H7 (cell line): ENCODE measurements at regions not wholly inside any gene's neighbourhood (a gene's known extent, or its start where the extent isn't known, plus 50 kb on each side); places are given as distances from the start of the nearest gene placed in this dataset.

ENCODE experiments used
- DNase-seq: peaks from one replicate; pipeline ENCODE4 v3.0.0; 2012
- H3K27me3 ChIP-seq: 2 replicates; pipeline ENCODE4 v1.6.0; 2011; ENCODE audit warnings: mild to moderate bottlenecking, low read length; ENCODE audit not compliant: control insufficient read depth, insufficient read depth
- H3K36me3 ChIP-seq: replicated peaks from 2 replicates; pipeline ENCODE4 v1.5.1; 2011; ENCODE audit warnings: low read length; ENCODE audit not compliant: control insufficient read depth, insufficient read depth
- H3K4me3 ChIP-seq: 2 replicates; pipeline ENCODE4 v1.5.1; 2011; ENCODE audit warnings: low read depth, mild to moderate bottlenecking, control low read depth, low read length, moderate library complexity; ENCODE audit not compliant: insufficient read depth

DNA sequence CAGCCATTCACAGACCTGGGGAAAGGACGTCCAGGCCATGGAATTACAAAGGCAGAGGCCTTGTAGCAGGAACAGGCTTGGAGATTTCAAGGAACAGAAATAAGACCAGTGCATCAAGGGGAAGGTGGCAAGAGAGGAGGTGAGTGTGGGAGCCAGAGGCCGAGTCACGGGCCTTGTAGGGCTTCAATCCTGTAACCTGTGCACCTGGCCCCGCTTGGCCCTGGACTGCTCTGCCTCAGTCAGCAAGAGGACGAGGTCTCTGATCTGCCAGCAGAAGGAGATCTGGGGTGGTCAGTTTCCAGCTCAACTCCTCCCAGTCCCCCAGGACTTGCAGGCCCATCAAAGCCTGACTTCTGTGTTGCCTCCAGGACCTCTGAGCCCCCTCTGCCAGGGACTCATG lies 200.8 kb downstream of the VRK1 start:
- no peaks in the 10 kb centered on the region for H3K36me3 ChIP-seq
- no peak overlapping the region for H3K4me3 ChIP-seq
- H3K27me3 ChIP-seq: no peaks in the 10 kb centered on the region
- DNase-seq: no peak

DNA sequence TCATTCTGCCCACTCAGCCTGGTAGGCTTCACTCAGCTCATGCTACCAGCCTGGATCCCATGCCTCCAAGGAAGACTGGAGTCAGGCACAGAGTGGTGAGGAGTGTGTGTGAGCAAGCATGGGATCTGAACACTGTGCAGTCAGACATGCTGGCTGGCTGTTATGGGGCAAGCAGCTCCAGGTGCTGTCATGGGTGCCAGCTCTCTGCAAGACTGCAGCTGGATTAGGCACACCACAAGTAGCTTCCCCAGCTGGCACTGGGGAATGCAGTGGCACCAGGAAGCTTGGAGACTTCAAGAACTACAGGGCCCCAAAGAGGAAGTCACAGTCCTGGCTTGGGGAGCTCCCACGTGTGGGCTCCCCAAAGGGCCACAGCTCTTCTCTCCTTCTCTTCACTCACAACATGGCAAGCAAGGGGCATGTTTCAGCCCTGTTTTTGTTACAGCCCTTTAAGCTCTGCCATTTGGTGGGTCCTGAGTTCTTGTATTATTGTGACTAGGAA lies 202.5 kb downstream of the VRK1 start:
- no peak for DNase-seq
- no peaks in the 10 kb centered on the region for H3K27me3 ChIP-seq
- H3K4me3 ChIP-seq: no peak overlapping the region
- H3K36me3 ChIP-seq: no peaks in the 10 kb centered on the region

DNA sequence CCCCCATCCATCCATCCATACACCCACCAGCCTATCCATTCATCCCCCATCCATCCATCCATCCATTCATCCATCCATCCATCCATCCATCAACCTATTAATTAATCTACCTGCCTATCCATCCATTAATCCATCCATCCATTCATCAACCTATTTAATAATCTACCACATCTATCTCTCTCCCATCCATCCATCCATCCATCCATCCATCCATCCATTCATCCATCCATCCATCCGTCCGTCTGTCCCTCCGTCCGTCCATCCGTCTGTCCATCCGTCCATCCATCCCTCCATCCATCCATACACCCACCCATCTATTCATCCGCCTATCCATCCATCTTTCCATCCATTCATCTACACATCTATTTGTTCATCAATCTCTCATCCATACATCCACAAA lies 205.3 kb downstream of the VRK1 start:
- no peaks in the 10 kb centered on the region for H3K36me3 ChIP-seq
- DNase-seq: no peak
- no peaks in the 10 kb centered on the region for H3K27me3 ChIP-seq

DNA sequence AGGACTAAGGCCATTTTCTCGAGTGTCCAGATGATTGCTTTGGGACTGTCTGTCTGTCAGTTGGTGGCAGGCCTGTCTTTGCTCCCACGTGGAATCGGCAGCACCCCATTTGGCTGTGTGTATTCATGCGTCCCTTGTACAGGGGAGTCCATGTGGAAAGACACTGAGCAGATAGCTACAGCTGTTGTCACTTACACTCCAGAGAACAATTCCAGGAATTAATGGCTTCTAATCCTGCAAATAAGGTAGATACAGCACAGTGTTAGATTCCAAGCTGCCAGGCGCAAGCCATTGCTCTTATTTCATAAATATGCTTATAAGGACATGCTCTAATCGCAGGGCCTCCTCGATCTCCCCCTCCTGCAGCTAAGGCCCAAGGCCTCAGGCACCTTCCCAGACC lies 208.8 kb downstream of the VRK1 start:
- H3K4me3 ChIP-seq: no peak overlapping the region
- no peaks in the 10 kb centered on the region for H3K36me3 ChIP-seq
- no peak for DNase-seq
- no peaks in the 10 kb centered on the region for H3K27me3 ChIP-seq

More for the DNA sequence above, 205.3 kb downstream of the VRK1 start:
- no peak overlapping the region for H3K4me3 ChIP-seq

DNA sequence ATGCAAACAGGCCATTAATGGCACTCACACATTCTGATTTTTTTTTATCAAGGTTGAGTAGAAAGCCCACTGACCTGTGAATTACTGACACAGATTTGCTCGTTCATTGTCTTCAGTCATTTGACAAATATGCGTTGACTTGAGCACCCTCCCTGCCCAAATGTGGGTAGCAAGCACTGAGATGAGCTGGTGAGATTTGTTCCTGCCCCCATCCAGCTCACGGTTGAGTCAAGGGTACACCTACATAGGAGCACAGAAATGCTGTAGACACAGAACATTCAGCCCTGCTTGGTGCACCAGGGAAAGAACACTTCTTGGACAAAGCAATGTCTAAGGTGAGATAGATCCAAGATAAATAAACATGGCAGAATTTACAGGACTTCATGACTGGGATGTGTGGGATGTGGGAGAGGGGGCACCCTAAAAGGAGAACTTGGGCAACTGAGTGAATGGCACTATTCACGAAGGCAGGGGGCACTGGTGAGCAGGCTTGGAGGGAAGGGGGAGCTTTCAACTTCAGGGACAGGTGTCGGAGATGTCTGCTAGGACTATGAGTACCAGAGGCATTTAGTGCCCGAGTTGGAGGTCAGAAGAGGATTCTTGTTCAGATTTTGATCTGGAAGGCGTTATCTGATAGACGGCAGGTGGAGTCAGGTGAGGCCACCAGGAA lies 213.4 kb downstream of the VRK1 start:
- H3K36me3 ChIP-seq: no peaks in the 10 kb centered on the region
- H3K4me3 ChIP-seq: no peak overlapping the region
- H3K27me3 ChIP-seq: no peaks in the 10 kb centered on the region
- DNase-seq: peak; percentile 69

DNA sequence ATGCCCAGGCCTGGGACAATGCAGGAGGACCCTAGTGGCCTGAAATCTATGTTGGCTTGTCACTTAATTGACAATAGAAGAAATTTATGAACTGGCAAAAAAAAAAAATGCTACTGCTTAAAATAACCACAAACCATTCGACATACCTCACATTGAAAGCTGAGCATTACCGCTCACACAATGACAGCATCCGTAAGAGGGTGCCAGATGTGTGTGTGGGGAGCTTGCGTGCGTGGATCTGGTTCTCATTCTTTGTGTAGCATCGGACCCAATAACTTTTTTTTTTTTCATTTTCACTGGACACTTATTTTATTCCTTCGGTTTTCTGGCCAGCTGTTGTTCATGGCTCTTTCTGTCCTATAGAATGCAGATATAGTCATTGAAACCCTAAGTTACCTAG lies 216.7 kb downstream of the VRK1 start:
- DNase-seq: no peak
- Histone ChIP-seq H3K36me3 (no peaks in the 10 kb centered on the region), H3K4me3 (no peak overlapping the region), H3K27me3 (no peaks in the 10 kb centered on the region)

DNA sequence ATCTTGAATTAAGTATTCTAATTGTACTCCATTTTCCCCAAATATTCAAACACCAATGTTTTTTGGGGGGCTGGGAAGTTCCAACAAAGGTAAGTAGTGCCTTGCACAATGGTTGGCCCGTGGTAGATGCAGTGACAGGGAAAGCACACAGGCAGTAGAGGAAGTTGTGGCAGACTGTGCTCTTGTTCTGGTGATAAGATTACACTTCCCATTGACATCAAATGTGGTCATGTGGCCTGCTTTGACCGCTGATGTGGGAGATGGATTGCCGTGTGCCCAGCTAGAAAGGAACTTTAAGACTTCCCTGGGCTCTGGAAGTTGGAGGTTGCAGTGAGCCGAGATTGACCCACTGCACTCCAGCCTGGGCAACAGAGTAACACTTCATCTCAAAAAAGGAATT lies 223.8 kb downstream of the VRK1 start:
- no peaks in the 10 kb centered on the region for H3K27me3 ChIP-seq
- no peaks in the 10 kb centered on the region for H3K36me3 ChIP-seq
- H3K4me3 ChIP-seq: no peak overlapping the region
- no peak for DNase-seq

DNA sequence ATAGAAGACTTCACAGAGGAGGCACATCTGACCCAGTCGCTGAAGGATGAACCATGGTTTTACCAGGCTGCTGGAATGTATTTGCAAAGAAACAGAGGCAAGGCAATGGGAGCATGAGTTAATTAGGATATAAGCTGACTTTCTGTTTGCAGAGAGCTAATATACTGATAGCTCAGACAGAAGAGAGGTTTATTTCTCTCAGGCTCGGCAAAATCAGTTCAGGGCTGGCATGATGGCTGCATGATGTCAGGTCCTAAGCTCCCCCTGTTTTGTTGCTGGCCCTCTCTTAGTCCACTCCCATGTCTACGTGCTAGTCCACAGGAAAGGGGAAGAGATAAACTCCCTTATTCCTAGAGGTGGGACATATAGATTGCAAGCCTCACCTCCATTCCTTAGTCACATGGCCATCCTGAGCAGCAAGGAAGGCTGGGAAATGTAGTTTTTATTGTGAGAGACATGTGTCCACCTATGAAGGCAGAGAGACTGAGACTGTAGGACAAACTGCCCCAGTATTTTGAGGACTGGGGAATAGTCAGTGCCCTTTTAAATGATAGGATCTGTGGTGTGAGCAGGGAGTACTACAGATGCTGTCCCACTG lies 224.5 kb downstream of the VRK1 start:
- Histone ChIP-seq H3K36me3 (no peaks in the 10 kb centered on the region), H3K4me3 (no peak overlapping the region), H3K27me3 (no peaks in the 10 kb centered on the region)
- DNase-seq: peak; percentile 39

DNA sequence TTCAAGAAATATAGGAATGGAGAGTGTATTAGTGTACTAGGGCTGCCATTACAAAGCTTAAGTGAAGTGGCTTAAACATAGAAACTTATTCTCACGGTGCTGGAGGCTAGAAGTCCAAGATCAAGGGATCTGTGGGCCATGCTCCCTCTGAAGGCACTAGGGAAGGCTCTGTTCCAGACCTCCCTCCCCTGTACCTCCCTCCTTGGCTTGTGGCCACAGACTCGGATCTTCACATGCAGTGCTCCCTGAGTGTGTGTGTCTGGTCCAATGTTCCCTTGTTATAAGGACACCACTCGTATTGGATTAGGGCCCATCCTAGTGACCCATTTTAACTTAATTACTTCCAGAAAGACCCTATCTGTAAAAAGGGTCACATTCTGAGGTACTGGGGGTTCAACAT lies 225.6 kb downstream of the VRK1 start:
- Histone ChIP-seq H3K4me3 (no peak overlapping the region), H3K27me3 (no peaks in the 10 kb centered on the region), H3K36me3 (no peaks in the 10 kb centered on the region)
- DNase-seq: no peak

DNA sequence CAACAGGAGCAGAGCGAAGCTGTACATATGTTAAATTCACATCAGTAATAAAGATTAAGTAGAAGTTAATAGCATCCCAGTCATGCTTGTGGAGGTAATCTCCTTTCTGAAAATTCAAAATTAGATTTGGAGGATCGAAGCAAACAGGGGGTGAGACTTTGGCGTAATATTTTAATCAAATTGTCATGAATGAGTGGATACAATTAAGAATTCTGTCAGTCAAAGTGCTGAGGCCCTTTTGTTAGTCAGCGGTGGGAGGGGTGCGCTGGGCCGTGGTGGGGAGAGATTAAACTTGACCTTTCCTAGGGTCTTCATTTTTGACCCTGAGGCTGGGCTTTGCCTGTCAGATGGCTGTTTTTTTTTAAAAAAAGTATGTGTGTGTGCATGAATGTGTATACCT lies 226.7 kb downstream of the VRK1 start:
- DNase-seq: no peak
- no peaks in the 10 kb centered on the region for H3K36me3 ChIP-seq
- H3K4me3 ChIP-seq: no peak overlapping the region
- no peaks in the 10 kb centered on the region for H3K27me3 ChIP-seq

DNA sequence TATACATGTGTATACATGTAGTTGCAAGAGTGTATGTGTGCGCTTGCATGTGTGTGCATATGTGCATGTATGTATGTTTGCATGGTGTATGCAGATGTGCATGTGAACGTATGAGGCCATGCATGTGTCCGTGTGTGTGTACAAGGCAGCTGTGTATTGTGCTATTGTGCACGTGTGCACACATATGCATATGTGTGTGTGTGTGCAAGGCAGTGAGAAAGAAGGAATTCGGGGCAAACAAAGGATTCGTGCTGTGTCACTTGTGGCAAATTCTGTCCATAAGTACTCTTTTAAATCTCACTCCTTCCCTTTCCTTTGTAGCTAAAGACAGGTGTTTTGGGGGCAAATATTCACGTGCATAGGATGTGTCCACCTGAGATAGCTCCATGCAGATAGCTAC lies 227.1 kb downstream of the VRK1 start:
- no peak for DNase-seq
- Histone ChIP-seq H3K4me3 (no peak overlapping the region), H3K27me3 (no peaks in the 10 kb centered on the region), H3K36me3 (no peaks in the 10 kb centered on the region)

DNA sequence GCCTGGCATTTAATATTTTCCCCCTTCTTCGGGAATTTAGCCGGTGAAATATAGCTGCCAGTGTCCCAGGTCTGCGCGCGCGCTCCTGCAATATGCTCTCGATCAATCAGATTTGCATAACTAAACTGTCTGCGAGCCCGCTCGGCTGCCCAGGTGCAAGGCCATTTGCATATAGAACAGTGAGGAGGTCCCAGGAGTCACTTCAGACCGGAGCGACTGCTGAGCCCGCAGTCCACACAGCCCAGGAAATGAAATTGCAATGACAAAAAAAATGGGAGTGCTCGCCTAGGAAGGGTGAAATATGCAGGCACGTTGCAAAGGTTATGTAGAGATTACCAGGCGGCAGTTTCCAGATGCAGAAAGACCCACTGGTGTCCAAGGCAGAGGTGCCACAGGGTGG lies 228.5 kb downstream of the VRK1 start:
- no peaks in the 10 kb centered on the region for H3K27me3 ChIP-seq
- no peak overlapping the region for H3K4me3 ChIP-seq
- peak; percentile 65 for DNase-seq
- H3K36me3 ChIP-seq: no peaks in the 10 kb centered on the region

DNA sequence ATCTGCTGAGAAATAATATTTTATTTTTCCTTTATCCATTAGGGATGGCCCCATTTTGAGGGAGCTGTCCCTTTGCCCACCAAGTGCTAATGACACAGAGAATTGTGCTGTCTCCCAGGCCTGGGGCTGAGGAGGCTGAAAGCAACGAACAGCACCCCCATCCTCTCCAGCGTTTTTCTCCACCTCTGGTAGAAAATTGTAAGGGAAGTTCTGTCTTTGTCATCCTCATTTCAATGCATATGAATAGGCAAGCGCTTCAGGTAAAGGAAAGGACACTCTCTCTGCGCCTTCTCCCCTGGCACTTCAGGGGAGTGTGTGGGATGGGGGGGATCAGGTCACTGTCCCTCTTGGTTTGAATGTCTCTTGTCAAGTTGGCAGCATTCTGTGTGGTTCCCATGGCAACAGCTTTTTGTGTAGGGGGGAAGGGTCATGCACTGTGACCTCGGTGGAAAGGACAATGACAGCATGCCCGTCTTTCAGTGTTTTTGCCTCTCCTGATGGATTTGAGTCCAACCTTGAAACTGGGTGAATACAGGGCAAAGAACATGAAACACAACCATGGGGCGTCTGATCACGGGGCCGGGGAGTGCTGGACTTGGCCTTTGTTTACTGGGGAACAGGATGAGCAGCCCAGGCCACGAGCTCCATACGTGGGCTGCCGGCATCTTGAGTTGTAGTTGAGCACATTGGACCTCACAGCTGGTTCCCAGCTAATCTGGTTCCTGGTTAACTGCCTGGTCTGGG lies 230.2 kb downstream of the VRK1 start:
- DNase-seq: peak; percentile 52
- Histone ChIP-seq H3K4me3 (no peak overlapping the region), H3K27me3 (peaks cover 1% of the 10 kb centered on the region; the same call in 1 of the 2 replicates), H3K36me3 (no peaks in the 10 kb centered on the region)

DNA sequence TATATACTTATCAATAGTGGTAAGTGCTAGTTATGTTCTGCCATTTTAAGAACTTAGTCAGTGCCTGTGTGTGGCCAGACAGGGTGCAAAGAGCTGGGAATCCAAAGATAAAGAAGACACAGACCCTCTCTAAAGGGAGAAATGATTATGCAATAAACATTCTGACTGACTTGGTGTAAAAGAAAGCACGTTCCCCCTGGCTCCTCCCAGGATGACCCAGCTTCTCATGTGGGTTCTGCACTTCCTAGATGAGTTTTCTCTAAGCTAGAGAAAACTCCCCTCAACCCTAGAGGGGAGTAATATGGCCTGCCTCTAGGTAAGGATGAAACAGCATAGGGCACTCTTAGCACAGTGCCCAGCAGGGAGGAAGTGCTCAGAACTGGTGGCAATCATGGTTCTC lies 231.2 kb downstream of the VRK1 start:
- DNase-seq: no peak
- Histone ChIP-seq H3K27me3 (peaks cover 9% of the 10 kb centered on the region), H3K36me3 (no peaks in the 10 kb centered on the region), H3K4me3 (no peak overlapping the region)

DNA sequence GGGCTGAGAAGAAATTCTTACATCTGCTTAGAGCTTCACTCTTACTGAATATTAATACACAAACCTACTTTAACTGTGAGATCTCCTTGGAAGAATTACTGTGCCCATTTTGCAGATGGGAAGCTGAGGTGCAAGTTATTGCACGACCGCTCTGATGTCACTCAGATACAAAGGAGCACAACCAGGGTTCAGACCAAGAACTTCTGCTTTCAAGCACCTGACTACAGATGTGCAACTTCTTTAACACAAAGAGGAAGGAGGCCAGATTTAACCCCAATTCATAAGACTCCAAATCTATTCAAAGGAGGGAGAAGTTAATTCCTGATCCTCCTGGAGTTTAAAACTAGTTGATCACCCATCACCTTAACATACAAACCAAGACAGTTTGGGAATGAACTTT lies 232.6 kb downstream of the VRK1 start:
- no peaks in the 10 kb centered on the region for H3K36me3 ChIP-seq
- H3K4me3 ChIP-seq: no peak overlapping the region
- H3K27me3 ChIP-seq: peaks cover 14% of the 10 kb centered on the region
- DNase-seq: no peak
